D721Med (cell line): ENCODE measurements at regions not wholly inside any gene's neighbourhood (a gene's known extent, or its start where the extent isn't known, plus 50 kb on each side); places are given as distances from the start of the nearest gene placed in this dataset.

Source experiments
- DNase-seq: peaks from one replicate; pipeline ENCODE4 v3.0.0; 2011; ENCODE audit warnings: low spot score; ENCODE audit not compliant: insufficient read length
- FAIRE-seq: peaks from 2 replicates; lab custom pipeline; 2011; peaks lifted over from hg19 to GRCh38; lab: Jason Lieb, UNC
- TF ChIP-seq, protein P1 (sequence below): IDR thresholded peaks from 2 replicates; pipeline ENCODE4 v1.5.1; 2012; ENCODE audit warnings: mild to moderate bottlenecking, control low read depth; ENCODE audit not compliant: insufficient read depth; ENCODE audit errors: missing control alignments

- TF ChIP-seq, protein P1, sequence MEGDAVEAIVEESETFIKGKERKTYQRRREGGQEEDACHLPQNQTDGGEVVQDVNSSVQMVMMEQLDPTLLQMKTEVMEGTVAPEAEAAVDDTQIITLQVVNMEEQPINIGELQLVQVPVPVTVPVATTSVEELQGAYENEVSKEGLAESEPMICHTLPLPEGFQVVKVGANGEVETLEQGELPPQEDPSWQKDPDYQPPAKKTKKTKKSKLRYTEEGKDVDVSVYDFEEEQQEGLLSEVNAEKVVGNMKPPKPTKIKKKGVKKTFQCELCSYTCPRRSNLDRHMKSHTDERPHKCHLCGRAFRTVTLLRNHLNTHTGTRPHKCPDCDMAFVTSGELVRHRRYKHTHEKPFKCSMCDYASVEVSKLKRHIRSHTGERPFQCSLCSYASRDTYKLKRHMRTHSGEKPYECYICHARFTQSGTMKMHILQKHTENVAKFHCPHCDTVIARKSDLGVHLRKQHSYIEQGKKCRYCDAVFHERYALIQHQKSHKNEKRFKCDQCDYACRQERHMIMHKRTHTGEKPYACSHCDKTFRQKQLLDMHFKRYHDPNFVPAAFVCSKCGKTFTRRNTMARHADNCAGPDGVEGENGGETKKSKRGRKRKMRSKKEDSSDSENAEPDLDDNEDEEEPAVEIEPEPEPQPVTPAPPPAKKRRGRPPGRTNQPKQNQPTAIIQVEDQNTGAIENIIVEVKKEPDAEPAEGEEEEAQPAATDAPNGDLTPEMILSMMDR = no peak
- no peak for DNase-seq
- FAIRE-seq = no peak
Measured at GRCh38 chr17:63382136-63382535, 64.0 kb downstream of the CYB561 start.
